ENCODE measurements at regions not wholly inside any gene's neighbourhood (a gene's known extent, or its start where the extent isn't known, plus 50 kb on each side); places are given as distances from the start of the nearest gene placed in this dataset.

DNA sequence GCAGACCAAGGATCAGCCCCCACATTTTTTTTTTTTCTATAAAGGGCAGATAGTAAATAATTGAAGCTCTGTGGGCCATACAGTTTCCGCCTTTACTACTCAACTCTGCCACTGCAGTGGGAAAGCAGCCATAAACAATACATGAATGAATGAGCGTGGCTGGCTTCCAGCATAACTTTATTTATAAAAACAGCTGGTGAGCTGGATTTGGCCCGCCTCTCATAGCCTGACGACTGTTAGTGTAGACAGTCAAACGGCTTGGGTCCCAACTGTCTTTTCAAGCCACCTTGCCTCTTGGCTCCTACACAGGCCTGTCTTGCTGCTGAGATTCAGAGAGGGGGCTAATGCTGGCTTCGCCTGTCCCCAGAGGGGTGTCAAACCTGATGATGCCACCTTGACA lies 169.8 kb upstream of the GPR26 start:
- TF ChIP-seq POLR2A (IDR thresholded peaks at IDR 0.05) (no peak), EP300 (IDR thresholded peaks at IDR 0.05) (no peak)
- TF ChIP-seq, protein P1, sequence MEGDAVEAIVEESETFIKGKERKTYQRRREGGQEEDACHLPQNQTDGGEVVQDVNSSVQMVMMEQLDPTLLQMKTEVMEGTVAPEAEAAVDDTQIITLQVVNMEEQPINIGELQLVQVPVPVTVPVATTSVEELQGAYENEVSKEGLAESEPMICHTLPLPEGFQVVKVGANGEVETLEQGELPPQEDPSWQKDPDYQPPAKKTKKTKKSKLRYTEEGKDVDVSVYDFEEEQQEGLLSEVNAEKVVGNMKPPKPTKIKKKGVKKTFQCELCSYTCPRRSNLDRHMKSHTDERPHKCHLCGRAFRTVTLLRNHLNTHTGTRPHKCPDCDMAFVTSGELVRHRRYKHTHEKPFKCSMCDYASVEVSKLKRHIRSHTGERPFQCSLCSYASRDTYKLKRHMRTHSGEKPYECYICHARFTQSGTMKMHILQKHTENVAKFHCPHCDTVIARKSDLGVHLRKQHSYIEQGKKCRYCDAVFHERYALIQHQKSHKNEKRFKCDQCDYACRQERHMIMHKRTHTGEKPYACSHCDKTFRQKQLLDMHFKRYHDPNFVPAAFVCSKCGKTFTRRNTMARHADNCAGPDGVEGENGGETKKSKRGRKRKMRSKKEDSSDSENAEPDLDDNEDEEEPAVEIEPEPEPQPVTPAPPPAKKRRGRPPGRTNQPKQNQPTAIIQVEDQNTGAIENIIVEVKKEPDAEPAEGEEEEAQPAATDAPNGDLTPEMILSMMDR (IDR thresholded peaks at IDR 0.05), result no peak

Data from sigmoid colon (tissue), 4 donors.